H1 (cell line): ENCODE measurements at regions not wholly inside any gene's neighbourhood (a gene's known extent, or its start where the extent isn't known, plus 50 kb on each side); places are given as distances from the start of the nearest gene placed in this dataset.

Experiments
- CTCF ChIA-PET: fragments of 300-600 bp; sonication (Branson Sonifier 250); formaldehyde crosslinking; loops from one replicate; lab custom pipeline; 2021; ENCODE audit not compliant: partially characterized antibody; lab: Charles Lee
- POLR2A ChIA-PET: fragments of 300-600 bp; sonication (Branson Sonifier 250); formaldehyde crosslinking; loops from one replicate; lab custom pipeline; 2021; ENCODE audit warnings: inconsistent platforms; ENCODE audit not compliant: partially characterized antibody; lab: Charles Lee
- DNase-seq, 2 experiments: peaks; one replicate each; pipeline versions ENCODE4 v3.0.0 to v3.0.0-alpha.2; 2010 to 2022; ENCODE audit warnings: low spot score in 2 of 2, low read depth in 1 of 2, mixed read lengths in 1 of 2
- FAIRE-seq: peaks from 2 replicates; lab custom pipeline; 2011; peaks lifted over from hg19 to GRCh38; lab: Jason Lieb, UNC
- H2AFZ ChIP-seq: 2 replicates; pipeline ENCODE4 v1.8.1; 2012; ENCODE audit warnings: low read length, inconsistent platforms
- H2AK5ac ChIP-seq: 2 replicates; pipeline ENCODE4 v1.6.1; 2013; ENCODE audit warnings: low read depth, low read length
- H2BK120ac ChIP-seq: replicated peaks from 2 replicates; pipeline ENCODE3; 2013; ENCODE audit warnings: low read depth, low read length, inconsistent platforms
- H2BK12ac ChIP-seq: 2 replicates; pipeline ENCODE4 v1.6.1; 2013; ENCODE audit warnings: low read depth, low read length
- H2BK15ac ChIP-seq: 2 replicates; pipeline ENCODE4 v1.6.1; 2013; ENCODE audit warnings: low read length
- H2BK20ac ChIP-seq: 2 replicates; pipeline ENCODE4 v1.6.1; 2013; ENCODE audit warnings: low read length
- H2BK5ac ChIP-seq: 2 replicates; pipeline ENCODE4 v1.6.1; 2013; ENCODE audit warnings: low read depth, low read length
- H3K14ac ChIP-seq: 2 replicates; pipeline ENCODE4 v1.6.1; 2013; ENCODE audit warnings: inconsistent platforms; ENCODE audit not compliant: insufficient read length
- H3K18ac ChIP-seq: 2 replicates; pipeline ENCODE4 v1.6.1; 2013; ENCODE audit warnings: low read length; ENCODE audit errors: extremely low read depth
- H3K23ac ChIP-seq: 2 replicates; pipeline ENCODE4 v1.6.1; 2013; ENCODE audit warnings: inconsistent platforms; ENCODE audit not compliant: insufficient read length
- H3K23me2 ChIP-seq: 2 replicates; pipeline ENCODE4 v1.6.1; 2013; ENCODE audit warnings: low read depth, low read length
- H3K27ac ChIP-seq: 2 replicates; pipeline ENCODE4 v1.6.1; 2011; ENCODE audit warnings: low read depth, low read length, inconsistent platforms
- H3K27me3 ChIP-seq, 4 experiments: replicated peaks in 1 of 4; 1 replicate in 1 of 4; 2 replicates in 3 of 4; pipeline versions ENCODE4 v1.6.1 to v1.8.1; 2011 to 2013; ENCODE audit warnings: low read length in 3 of 4, mild to moderate bottlenecking in 3 of 4, inconsistent platforms in 2 of 4, mixed read lengths in 2 of 4, moderate library complexity in 1 of 4; ENCODE audit not compliant: control insufficient read depth in 3 of 4, insufficient read depth in 3 of 4; ENCODE audit errors: extremely low read depth in 1 of 4
- H3K36me3 ChIP-seq, 4 experiments: 2 replicates each; pipeline versions ENCODE4 v1.6.1 to v1.8.1; 2011 to 2013; ENCODE audit warnings: mild to moderate bottlenecking in 4 of 4, low read length in 3 of 4, moderate library complexity in 2 of 4, control low read depth in 1 of 4, inconsistent platforms in 1 of 4; ENCODE audit not compliant: insufficient read depth in 4 of 4, control insufficient read depth in 2 of 4
- H3K4ac ChIP-seq: replicated peaks from 2 replicates; pipeline ENCODE3; 2013; ENCODE audit warnings: low read length, low read depth, mixed read lengths, inconsistent platforms; ENCODE audit not compliant: insufficient read length
- H3K4me1 ChIP-seq, 4 experiments: replicated peaks in 1 of 4; 1 replicate in 1 of 4; 2 replicates in 3 of 4; pipeline versions ENCODE4 v1.6.1 to v1.8.1; 2011 to 2013; ENCODE audit warnings: low read length in 3 of 4, inconsistent platforms in 2 of 4, mixed read lengths in 1 of 4; ENCODE audit not compliant: insufficient read depth in 4 of 4, control insufficient read depth in 3 of 4
- H3K4me2 ChIP-seq, 2 experiments: 2 replicates each; pipeline versions ENCODE4 v1.6.1 to v1.8.1; 2011 to 2013; ENCODE audit warnings: low read depth in 2 of 2, low read length in 2 of 2, control low read depth in 1 of 2, inconsistent platforms in 1 of 2, mild to moderate bottlenecking in 1 of 2; ENCODE audit not compliant: insufficient read depth in 1 of 2
- H3K4me3 ChIP-seq, 4 experiments: fragments of 200-600, 300-600 bp in 1 of 4; sonication (generic), shearing (Covaris generic), sonication (Bioruptor Twin) in 1 of 4; 2 replicates each; pipeline versions ENCODE4 v1.5.1 to v1.8.1; 2011 to 2016; ENCODE audit warnings: low read length in 4 of 4, low read depth in 3 of 4, control low read depth in 2 of 4, inconsistent platforms in 2 of 4, mild to moderate bottlenecking in 2 of 4, mixed read lengths in 1 of 4, moderate library complexity in 1 of 4; ENCODE audit not compliant: insufficient read depth in 2 of 4; ENCODE audit errors: extremely low read depth in 1 of 4
- H3K56ac ChIP-seq: replicated peaks from 2 replicates; pipeline ENCODE3; 2013; ENCODE audit warnings: low read depth, mild to moderate bottlenecking, mixed read lengths, low read length, inconsistent platforms; ENCODE audit not compliant: insufficient read length
- H3K79me1 ChIP-seq: 2 replicates; pipeline ENCODE4 v1.6.1; 2013; ENCODE audit warnings: low read depth, low read length, control low read depth
- H3K79me2 ChIP-seq, 2 experiments: 2 replicates each; pipeline versions ENCODE4 v1.6.1 to v1.8.1; 2012 to 2013; ENCODE audit warnings: low read length in 2 of 2, mild to moderate bottlenecking in 2 of 2, inconsistent platforms in 1 of 2; ENCODE audit not compliant: insufficient read depth in 2 of 2, control insufficient read depth in 1 of 2
- H3K9ac ChIP-seq, 4 experiments: replicated peaks in 1 of 4; 1 replicate in 1 of 4; 2 replicates in 3 of 4; pipeline versions ENCODE4 v1.6.1 to v1.8.1; 2011 to 2013; ENCODE audit warnings: low read depth in 3 of 4, low read length in 3 of 4, control low read depth in 2 of 4, mild to moderate bottlenecking in 2 of 4, moderate library complexity in 2 of 4, inconsistent platforms in 1 of 4; ENCODE audit errors: extremely low read depth in 1 of 4
- H3K9me3 ChIP-seq, 2 experiments: 2 replicates each; pipeline versions ENCODE4 v1.6.1 to v1.8.1; 2012 to 2013; ENCODE audit warnings: mild to moderate bottlenecking in 2 of 2, moderate library complexity in 2 of 2, control low read depth in 1 of 2, inconsistent platforms in 1 of 2, low read depth in 1 of 2, low read length in 1 of 2, mixed read lengths in 1 of 2; ENCODE audit not compliant: insufficient read depth in 2 of 2
- H4K20me1 ChIP-seq, 2 experiments: replicated peaks in 1 of 2; 2 replicates each; pipeline versions ENCODE3 to v1.8.1; 2011 to 2013; ENCODE audit warnings: inconsistent platforms in 2 of 2, low read length in 2 of 2, mild to moderate bottlenecking in 1 of 2; ENCODE audit not compliant: insufficient read depth in 2 of 2, control insufficient read depth in 1 of 2
- H4K5ac ChIP-seq: 2 replicates; pipeline ENCODE4 v1.6.1; 2013; ENCODE audit warnings: low read length, low read depth, mixed read lengths, inconsistent platforms; ENCODE audit not compliant: insufficient read length
- H4K8ac ChIP-seq: 2 replicates; pipeline ENCODE4 v1.8.0; 2013; ENCODE audit warnings: mild to moderate bottlenecking, moderate library complexity, low read length, inconsistent platforms; ENCODE audit not compliant: insufficient read depth; ENCODE audit errors: extremely low read depth
- H4K91ac ChIP-seq: replicated peaks from 2 replicates; pipeline ENCODE3; 2013; ENCODE audit warnings: low read length, mixed read lengths, inconsistent platforms; ENCODE audit not compliant: insufficient read length
- BACH1 ChIP-seq: IDR thresholded peaks from 2 replicates; pipeline ENCODE4 v1.6.1; 2012; ENCODE audit warnings: low read length, improper control_type of control experiment
- CTBP2 ChIP-seq: IDR thresholded peaks from 2 replicates; pipeline ENCODE4 v1.7.0; 2011; ENCODE audit warnings: borderline replicate concordance, mild to moderate bottlenecking, moderate library complexity, mixed read lengths, low read length; ENCODE audit not compliant: insufficient read depth, insufficient read length
- FOSL1 ChIP-seq: IDR thresholded peaks from 2 replicates; pipeline ENCODE4 v1.6.1; 2011; ENCODE audit warnings: mild to moderate bottlenecking, low read depth, low read length, moderate library complexity; ENCODE audit not compliant: insufficient read depth
- HDAC6 ChIP-seq: IDR thresholded peaks from one replicate; pipeline ENCODE4 v1.7.1; 2012; ENCODE audit warnings: low read depth, mild to moderate bottlenecking, inconsistent platforms, low read length, moderate library complexity
- KDM1A ChIP-seq: fragments of 200-600, 300-600 bp; sonication (generic); IDR thresholded peaks from 2 replicates; pipeline ENCODE4 v1.7.1; 2016; ENCODE audit warnings: mild to moderate bottlenecking, low read length, borderline replicate concordance
- RAD21 ChIP-seq, 2 experiments: IDR thresholded peaks in 1 of 2; conservative IDR thresholded peaks in 1 of 2; 2 replicates each; pipeline ENCODE4 v1.6.1; 2011; ENCODE audit warnings: low read depth in 2 of 2, low read length in 2 of 2, improper control_type of control experiment in 1 of 2, inconsistent platforms in 1 of 2, mild to moderate bottlenecking in 1 of 2, moderate library complexity in 1 of 2
- RNF2 ChIP-seq: fragments of 200-900, 300-1000 bp; sonication (generic); IDR thresholded peaks from 2 replicates; pipeline ENCODE4 v1.7.1; 2016; ENCODE audit warnings: borderline replicate concordance, low read depth, mild to moderate bottlenecking, antibody characterized with exemption, low read length; ENCODE audit not compliant: poor library complexity, severe bottlenecking; ENCODE audit errors: missing control alignments
- SIN3A ChIP-seq, 2 experiments: IDR thresholded peaks in 1 of 2; conservative IDR thresholded peaks in 1 of 2; 2 replicates each; pipeline ENCODE4 v1.6.1; 2011 to 2012; ENCODE audit warnings: low read length in 2 of 2, improper control_type of control experiment in 1 of 2, low read depth in 1 of 2, mild to moderate bottlenecking in 1 of 2
- SP2 ChIP-seq: IDR thresholded peaks from 2 replicates; pipeline ENCODE4 v1.6.1; 2012; ENCODE audit warnings: mild to moderate bottlenecking, low read length, inconsistent platforms
- SUZ12 ChIP-seq: fragments of 200-600 bp; sonication (generic); IDR thresholded peaks from 2 replicates; pipeline ENCODE4 v1.6.1; 2012; ENCODE audit warnings: mild to moderate bottlenecking, inconsistent platforms, low read length, moderate library complexity, mixed read lengths
- TAF1 ChIP-seq: IDR thresholded peaks from 2 replicates; pipeline ENCODE4 v1.6.1; 2011; ENCODE audit warnings: mild to moderate bottlenecking, low read depth, low read length
- TAF7 ChIP-seq: optimal IDR thresholded peaks from 2 replicates; pipeline ENCODE3; 2011; ENCODE audit warnings: low read depth, mild to moderate bottlenecking, inconsistent platforms, low read length, moderate library complexity, borderline replicate concordance
- ZNF274 ChIP-seq: IDR thresholded peaks from 2 replicates; pipeline ENCODE4 v1.7.0; 2012; ENCODE audit warnings: low read length, borderline replicate concordance; ENCODE audit errors: extremely low read depth
- WGBS, 2 experiments: shearing (Covaris generic) in 1 of 2; methylation state at CpG; one replicate each; pipeline versions ENCODE4 v1.1.6 to v1.1.7; 2013 to 2015; ENCODE audit warnings: low lambda C conversion rate in 2 of 2, mixed read lengths in 2 of 2, inconsistent platforms in 1 of 2, low coverage in 1 of 2, missing lambda C conversion rate in 1 of 2; ENCODE audit not compliant: insufficient replicate concordance in 2 of 2, insufficient coverage in 1 of 2, insufficient read length in 1 of 2; ENCODE audit errors: extremely low coverage in 1 of 2, missing lambda C conversion rate in 1 of 2; 5-methylcytosine and 5-hydroxymethylcytosine counted together

DNA sequence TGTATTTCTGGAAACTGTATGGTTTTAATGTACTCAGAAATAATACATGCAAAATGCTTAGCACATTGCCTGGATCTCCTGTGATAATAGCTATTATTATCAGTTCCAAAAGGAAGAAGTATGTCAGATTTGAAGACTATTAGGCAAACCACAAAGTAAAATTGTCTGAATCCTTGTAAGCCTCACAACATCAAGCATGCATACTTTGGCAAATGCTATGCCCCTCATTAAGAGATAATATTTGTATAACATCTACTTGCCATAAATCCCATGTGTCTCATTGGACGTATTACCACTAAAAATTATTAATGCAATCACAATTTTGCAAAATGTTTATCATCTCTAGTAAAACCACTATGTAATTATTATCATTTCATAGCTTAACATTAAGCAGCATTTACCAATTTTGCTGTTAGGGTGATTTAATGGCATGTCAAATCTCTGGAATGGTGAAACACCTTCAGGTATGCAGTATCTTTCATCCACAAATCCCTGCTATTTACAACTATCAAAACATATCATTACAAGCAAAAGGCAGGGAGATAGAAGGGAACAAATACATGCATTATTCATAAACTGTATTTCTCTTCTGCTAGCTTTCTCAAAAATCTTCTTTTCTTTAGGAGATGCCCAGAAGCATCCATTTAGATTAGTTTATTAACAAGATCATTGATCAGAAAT lies 974.6 kb upstream of the RAG2 start:
- no peak overlapping the region for H2AFZ ChIP-seq
- H2AK5ac ChIP-seq, result no peak overlapping the region
- POLR2A ChIA-PET, result no interaction called here
- H3K14ac ChIP-seq, result no peak overlapping the region
- no peak overlapping the region for H2BK15ac ChIP-seq
- H2BK12ac ChIP-seq, result no peak overlapping the region
- H3K23ac ChIP-seq, result no peak overlapping the region
- WGBS, 2 experiments, result 93% methylated on average over 1 of the region's 1 CpG; no CpG with 5 or more reads in 1 of the 2 experiments
- no peak overlapping the region for H3K4me2 ChIP-seq
- H2BK5ac ChIP-seq, result no peak overlapping the region
- H3K27me3 ChIP-seq, result no peaks in the 10 kb centered on the region
- H2BK20ac ChIP-seq, result no peak overlapping the region
- H4K91ac ChIP-seq, result no peak overlapping the region
- no peaks in the 10 kb centered on the region for H3K23me2 ChIP-seq
- H3K36me3 ChIP-seq, result no peaks in the 10 kb centered on the region
- H3K4ac ChIP-seq, result no peak overlapping the region
- no peaks in the 10 kb centered on the region for H3K79me2 ChIP-seq
- no peak overlapping the region for H3K56ac ChIP-seq
- H4K5ac ChIP-seq, result no peak overlapping the region
- no peak overlapping the region for H3K27ac ChIP-seq
- DNase-seq (no peak), FAIRE-seq (no peak)
- CTCF ChIA-PET, result no interaction called here
- no peak overlapping the region for H3K9ac ChIP-seq
- H2BK120ac ChIP-seq, result no peak overlapping the region
- no peak overlapping the region for H3K4me3 ChIP-seq
- H4K20me1 ChIP-seq, result no peaks in the 10 kb centered on the region
- no peak overlapping the region for H3K18ac ChIP-seq
- H3K4me1 ChIP-seq, result no peaks in the 10 kb centered on the region
- H3K79me1 ChIP-seq, result no peaks in the 10 kb centered on the region
- no peaks in the 10 kb centered on the region for H3K9me3 ChIP-seq
- no peak overlapping the region for H4K8ac ChIP-seq
- TF ChIP-seq SP2 (no peak), HDAC6 (no peak), ZNF274 (no peak), RNF2 (no peak), FOSL1 (no peak), CTBP2 (no peak), KDM1A (no peak), RAD21 (IDR thresholded peaks at IDR 0.05 in 1 of 2, conservative IDR thresholded peaks at IDR 0.05 in 1 of 2; ENCODE audit: low read depth in 2 of 2, low read length in 2 of 2) (no peak), TAF1 (no peak), SUZ12 (no peak), SIN3A (conservative IDR thresholded peaks at IDR 0.05 in 1 of 2, IDR thresholded peaks at IDR 0.05 in 1 of 2; ENCODE audit: low read depth in 1 of 2, low read length in 2 of 2) (no peak), BACH1 (no peak), TAF7 (no peak)
